Activated CD8-positive, alpha-beta memory T cell treated with anti-CD3 and anti-CD28 coated beads, Interleukin-2, amount 10 ng/mL, durations not matched to agents 7 days and 5 days (primary cell): ENCODE measurements at regions not wholly inside any gene's neighbourhood (a gene's known extent, or its start where the extent isn't known, plus 50 kb on each side); places are given as distances from the start of the nearest gene placed in this dataset.

Experiments used
- ATAC-seq: fragments of 150-1000 bp; cut with Tn5 transposase; one replicate; pipeline ENCODE4 v1.10.0; 2021; ENCODE audit warnings: moderate library complexity
- CTCF ChIA-PET: fragments of 350-600 bp; sonication (Branson Sonifier 250); formaldehyde crosslinking; loops from one replicate; lab custom pipeline; 2021; ENCODE audit warnings: antibody characterized with exemption; lab: Charles Lee
- DNase-seq: peaks from one replicate; pipeline ENCODE4 v3.0.0-alpha.2; 2020
- H3K27ac Mint-ChIP-seq: one replicate; pipeline ENCODE4 v1.8.0; 2021; ENCODE audit warnings: mild to moderate bottlenecking, mixed read lengths
- H3K27me3 Mint-ChIP-seq: one replicate; pipeline ENCODE4 v1.8.0; 2021; ENCODE audit warnings: mixed read lengths
- H3K36me3 Mint-ChIP-seq: one replicate; pipeline ENCODE4 v1.8.0; 2021; ENCODE audit warnings: mild to moderate bottlenecking, mixed read lengths
- H3K4me1 Mint-ChIP-seq: one replicate; pipeline ENCODE4 v1.8.0; 2021; ENCODE audit warnings: mixed read lengths
- H3K4me3 Mint-ChIP-seq: one replicate; pipeline ENCODE4 v1.8.0; 2021; ENCODE audit warnings: mild to moderate bottlenecking, moderate library complexity, mixed read lengths
- H3K9me3 Mint-ChIP-seq: one replicate; pipeline ENCODE4 v1.8.0; 2022; ENCODE audit warnings: low read depth, mixed read lengths

- no peak overlapping the region for H3K4me3 Mint-ChIP-seq
- no peak for ATAC-seq
- no peaks in the 10 kb centered on the region for H3K4me1 Mint-ChIP-seq
- H3K27ac Mint-ChIP-seq, result no peak overlapping the region
- CTCF ChIA-PET, result no interaction called here
- no peak for DNase-seq
- peaks cover 3% of the 10 kb centered on the region for H3K9me3 Mint-ChIP-seq
- H3K27me3 Mint-ChIP-seq, result no peaks in the 10 kb centered on the region
- H3K36me3 Mint-ChIP-seq, result no peaks in the 10 kb centered on the region
Measured at GRCh38 chr10:10493833-10494232, 523.8 kb upstream of the CELF2 start.

- Mint-ChIP-seq H3K4me1 (no peaks in the 10 kb centered on the region), H3K4me3 (no peak overlapping the region), H3K9me3 (peaks cover 3% of the 10 kb centered on the region), H3K27ac (no peak overlapping the region), H3K36me3 (no peaks in the 10 kb centered on the region), H3K27me3 (no peaks in the 10 kb centered on the region)
- DNase-seq (no peak), ATAC-seq (no peak)
- CTCF ChIA-PET, result no interaction called here
Measured at GRCh38 chr10:10497245-10497644, 520.4 kb upstream of the CELF2 start.

GRCh38 chr10:10498781-10499180, 518.9 kb upstream of the CELF2 start:
- no peaks in the 10 kb centered on the region for H3K36me3 Mint-ChIP-seq
- peaks cover 3% of the 10 kb centered on the region for H3K9me3 Mint-ChIP-seq
- no peak overlapping the region for H3K27ac Mint-ChIP-seq
- ATAC-seq (no peak), DNase-seq (no peak)
- no peak overlapping the region for H3K4me3 Mint-ChIP-seq
- H3K27me3 Mint-ChIP-seq, result no peaks in the 10 kb centered on the region
- no peaks in the 10 kb centered on the region for H3K4me1 Mint-ChIP-seq
- CTCF ChIA-PET, result no interaction called here

GRCh38 chr10:10499839-10500238, 517.8 kb upstream of the CELF2 start:
- Mint-ChIP-seq H3K4me1 (no peaks in the 10 kb centered on the region), H3K9me3 (peaks cover 3% of the 10 kb centered on the region), H3K27ac (no peak overlapping the region), H3K36me3 (no peaks in the 10 kb centered on the region), H3K4me3 (no peak overlapping the region), H3K27me3 (no peaks in the 10 kb centered on the region)
- no peak for DNase-seq
- no peak for ATAC-seq
- CTCF ChIA-PET, result no interaction called here

GRCh38 chr10:10500937-10501336, 516.7 kb upstream of the CELF2 start:
- CTCF ChIA-PET, result no interaction called here
- Mint-ChIP-seq H3K27me3 (no peaks in the 10 kb centered on the region), H3K27ac (no peak overlapping the region), H3K4me3 (no peak overlapping the region), H3K4me1 (no peaks in the 10 kb centered on the region), H3K36me3 (no peaks in the 10 kb centered on the region), H3K9me3 (peaks cover 5% of the 10 kb centered on the region)
- ATAC-seq (no peak), DNase-seq (no peak)

- no peaks in the 10 kb centered on the region for H3K27me3 Mint-ChIP-seq
- H3K4me1 Mint-ChIP-seq, result no peaks in the 10 kb centered on the region
- H3K27ac Mint-ChIP-seq, result no peak overlapping the region
Measured at GRCh38 chr10:10503772-10504171, 513.9 kb upstream of the CELF2 start.

GRCh38 chr10:10508211-10508610, 509.5 kb upstream of the CELF2 start:
- CTCF ChIA-PET, result no interaction called here
- peaks cover 2% of the 10 kb centered on the region for H3K9me3 Mint-ChIP-seq
- ATAC-seq (no peak), DNase-seq (no peak)
- H3K27me3 Mint-ChIP-seq, result no peaks in the 10 kb centered on the region
- no peak overlapping the region for H3K4me3 Mint-ChIP-seq
- no peaks in the 10 kb centered on the region for H3K36me3 Mint-ChIP-seq
- no peak overlapping the region for H3K27ac Mint-ChIP-seq
- no peaks in the 10 kb centered on the region for H3K4me1 Mint-ChIP-seq

More at GRCh38 chr10:10503772-10504171, 513.9 kb upstream of the CELF2 start:
- no peak for DNase-seq
- CTCF ChIA-PET, result no interaction called here
- no peaks in the 10 kb centered on the region for H3K36me3 Mint-ChIP-seq
- H3K4me3 Mint-ChIP-seq, result no peak overlapping the region
- ATAC-seq, result no peak
- H3K9me3 Mint-ChIP-seq, result peaks cover 2% of the 10 kb centered on the region

- Mint-ChIP-seq H3K9me3 (peaks cover 2% of the 10 kb centered on the region), H3K4me1 (no peaks in the 10 kb centered on the region), H3K36me3 (no peaks in the 10 kb centered on the region), H3K4me3 (no peak overlapping the region), H3K27ac (no peak overlapping the region), H3K27me3 (no peaks in the 10 kb centered on the region)
- DNase-seq (no peak), ATAC-seq (no peak)
- CTCF ChIA-PET, result no interaction called here
Measured at GRCh38 chr10:10510179-10510578, 507.5 kb upstream of the CELF2 start.

- DNase-seq (no peak), ATAC-seq (no peak)
- no peaks in the 10 kb centered on the region for H3K36me3 Mint-ChIP-seq
- no peak overlapping the region for H3K27ac Mint-ChIP-seq
- no peaks in the 10 kb centered on the region for H3K9me3 Mint-ChIP-seq
- no peaks in the 10 kb centered on the region for H3K4me1 Mint-ChIP-seq
- H3K27me3 Mint-ChIP-seq, result no peaks in the 10 kb centered on the region
- CTCF ChIA-PET, result no interaction called here
- no peak overlapping the region for H3K4me3 Mint-ChIP-seq
Measured at GRCh38 chr10:10513067-10513466, 504.6 kb upstream of the CELF2 start.

GRCh38 chr10:10513898-10514297, 503.8 kb upstream of the CELF2 start:
- H3K36me3 Mint-ChIP-seq, result no peaks in the 10 kb centered on the region
- H3K27me3 Mint-ChIP-seq, result no peaks in the 10 kb centered on the region
- DNase-seq, result no peak
- H3K4me1 Mint-ChIP-seq, result no peaks in the 10 kb centered on the region
- no peaks in the 10 kb centered on the region for H3K9me3 Mint-ChIP-seq
- CTCF ChIA-PET, result no interaction called here
- H3K4me3 Mint-ChIP-seq, result no peak overlapping the region
- H3K27ac Mint-ChIP-seq, result no peak overlapping the region
- ATAC-seq, result no peak

GRCh38 chr10:10514797-10515196, 502.9 kb upstream of the CELF2 start:
- no peak for ATAC-seq
- DNase-seq, result no peak
- CTCF ChIA-PET, result no interaction called here
- Mint-ChIP-seq H3K4me1 (no peaks in the 10 kb centered on the region), H3K36me3 (no peaks in the 10 kb centered on the region), H3K27ac (no peak overlapping the region), H3K4me3 (no peak overlapping the region), H3K27me3 (no peaks in the 10 kb centered on the region), H3K9me3 (no peaks in the 10 kb centered on the region)

- Mint-ChIP-seq H3K36me3 (no peaks in the 10 kb centered on the region), H3K27me3 (no peaks in the 10 kb centered on the region), H3K9me3 (no peaks in the 10 kb centered on the region), H3K4me3 (no peak overlapping the region), H3K4me1 (no peaks in the 10 kb centered on the region), H3K27ac (no peak overlapping the region)
- CTCF ChIA-PET, result no interaction called here
- no peak for DNase-seq
- no peak for ATAC-seq
Measured at GRCh38 chr10:10515479-10516204, 502.0 kb upstream of the CELF2 start.

GRCh38 chr10:10516346-10517130, 501.1 kb upstream of the CELF2 start:
- Mint-ChIP-seq H3K4me3 (no peak overlapping the region), H3K4me1 (no peaks in the 10 kb centered on the region), H3K27me3 (no peaks in the 10 kb centered on the region), H3K9me3 (no peaks in the 10 kb centered on the region), H3K27ac (no peak overlapping the region), H3K36me3 (no peaks in the 10 kb centered on the region)
- CTCF ChIA-PET, result no interaction called here
- no peak for DNase-seq
- ATAC-seq, result no peak

- no peaks in the 10 kb centered on the region for H3K27me3 Mint-ChIP-seq
- H3K4me1 Mint-ChIP-seq, result no peaks in the 10 kb centered on the region
- no peak overlapping the region for H3K4me3 Mint-ChIP-seq
- CTCF ChIA-PET, result no interaction called here
- H3K27ac Mint-ChIP-seq, result no peak overlapping the region
- no peaks in the 10 kb centered on the region for H3K36me3 Mint-ChIP-seq
- DNase-seq (no peak), ATAC-seq (no peak)
- no peaks in the 10 kb centered on the region for H3K9me3 Mint-ChIP-seq
Measured at GRCh38 chr10:10517866-10518265, 499.8 kb upstream of the CELF2 start.
